Stimulated activated CD4-positive, alpha-beta T cell treated with anti-CD3 and anti-CD28 coated beads, Interleukin-4, amount 100 ng/mL, for 24 hours (primary cell): ENCODE measurements at regions not wholly inside any gene's neighbourhood (a gene's known extent, or its start where the extent isn't known, plus 50 kb on each side); places are given as distances from the start of the nearest gene placed in this dataset.
A peak's percentile ranks its signal among the peaks of the same experiment; 100 is the strongest.

Source experiments
- DNase-seq: peaks from one replicate; pipeline ENCODE4 v3.0.0-alpha.2; 2020

GRCh38 chr6:40825102-40825501 is 213.9 kb downstream of the UNC5CL start:
- no peak for DNase-seq

- peak; percentile 27 for DNase-seq
Measured at GRCh38 chr6:40823917-40824891, 214.8 kb downstream of the UNC5CL start.

- no peak for DNase-seq
Measured at GRCh38 chr6:40822619-40823018, 216.4 kb downstream of the UNC5CL start.

- DNase-seq, result no peak
Measured at GRCh38 chr6:40819182-40819834, 219.7 kb downstream of the UNC5CL start.

GRCh38 chr6:40817369-40817768 is 221.7 kb downstream of the UNC5CL start:
- no peak for DNase-seq

GRCh38 chr6:40816601-40817000 is 222.4 kb downstream of the UNC5CL start:
- DNase-seq, result no peak

GRCh38 chr6:40815731-40816130 is 223.3 kb downstream of the UNC5CL start:
- DNase-seq, result no peak

GRCh38 chr6:40810171-40810570 is 223.0 kb upstream of the LRFN2 start:
- no peak for DNase-seq

GRCh38 chr6:40809627-40810026 is 222.5 kb upstream of the LRFN2 start:
- no peak for DNase-seq

- DNase-seq, result no peak
Measured at GRCh38 chr6:40807484-40807883, 220.3 kb upstream of the LRFN2 start.

GRCh38 chr6:40806256-40806864 is 219.2 kb upstream of the LRFN2 start:
- no peak for DNase-seq

GRCh38 chr6:40805336-40805735 is 218.2 kb upstream of the LRFN2 start:
- DNase-seq, result no peak

- no peak for DNase-seq
Measured at GRCh38 chr6:40804905-40805304, 217.7 kb upstream of the LRFN2 start.

GRCh38 chr6:40803897-40804702 is 216.9 kb upstream of the LRFN2 start:
- DNase-seq, result no peak

- no peak for DNase-seq
Measured at GRCh38 chr6:40802481-40802880, 215.3 kb upstream of the LRFN2 start.

GRCh38 chr6:40799296-40800140 is 212.4 kb upstream of the LRFN2 start:
- no peak for DNase-seq

- DNase-seq, result no peak
Measured at GRCh38 chr6:40798069-40798770, 211.1 kb upstream of the LRFN2 start.

- DNase-seq, result no peak
Measured at GRCh38 chr6:40796260-40797221, 209.4 kb upstream of the LRFN2 start.

- no peak for DNase-seq
Measured at GRCh38 chr6:40794586-40794985, 207.4 kb upstream of the LRFN2 start.

GRCh38 chr6:40792183-40792582 is 205.0 kb upstream of the LRFN2 start:
- no peak for DNase-seq
